Kidney tubule cell (primary cell): ENCODE measurements at regions not wholly inside any gene's neighbourhood (a gene's known extent, or its start where the extent isn't known, plus 50 kb on each side); places are given as distances from the start of the nearest gene placed in this dataset.
"Not testable (repeated sequence)": the region's sequence is repeated elsewhere in the genome, so short reads cannot be mapped to it uniquely, and the experiment has no call there.

Source experiments
- DNase-seq: peaks from one replicate; pipeline ENCODE4 v3.0.0-alpha.2; 2018; ENCODE audit warnings: low spot score

GRCh38 chr1:187721216-187721615 lies 892.5 kb downstream of the PLA2G4A start:
- DNase-seq: no peak

GRCh38 chr1:187725216-187725615 lies 896.5 kb downstream of the PLA2G4A start:
- no peak for DNase-seq

DNA sequence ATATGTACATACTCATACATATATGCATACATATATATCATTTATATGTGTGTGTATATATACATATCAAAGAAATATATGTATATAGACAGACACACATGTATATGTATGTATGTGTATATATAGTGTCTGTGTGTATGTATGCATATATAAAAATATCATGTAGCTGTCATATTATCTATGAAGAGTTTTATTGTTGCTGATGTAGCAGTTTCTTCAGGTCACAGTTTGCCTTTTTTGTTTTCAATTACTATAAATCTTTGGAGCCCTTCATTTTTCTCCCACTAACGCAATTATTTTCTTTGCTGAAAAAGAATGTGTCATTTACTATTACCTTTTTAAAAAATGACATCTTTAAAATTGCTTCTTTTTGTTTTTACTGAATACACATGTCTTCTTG lies 904.5 kb downstream of the PLA2G4A start:
- DNase-seq: no peak

- no peak for DNase-seq
These were observed 905.7 kb downstream of the PLA2G4A start for GRCh38 chr1:187734427-187734826.

DNA sequence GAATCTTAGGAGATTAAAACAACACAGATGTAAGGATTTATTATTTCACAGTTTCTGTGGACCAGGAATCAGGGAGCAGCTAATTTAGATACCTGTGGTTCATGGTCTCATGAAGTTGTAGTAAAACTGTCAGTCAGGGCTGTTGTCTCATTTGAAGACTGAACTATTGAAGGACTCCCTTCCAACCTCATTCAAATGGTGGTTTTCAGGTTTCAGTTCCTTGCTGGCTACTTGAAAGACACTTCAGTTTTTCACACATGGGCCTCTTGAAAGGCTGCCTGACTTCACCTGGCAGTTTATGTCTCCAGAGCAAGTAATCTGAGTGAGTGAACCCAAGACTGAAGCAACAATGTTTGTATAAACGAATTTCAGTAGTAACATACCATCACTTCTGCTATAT lies 915.9 kb downstream of the PLA2G4A start:
- DNase-seq: no peak

DNA sequence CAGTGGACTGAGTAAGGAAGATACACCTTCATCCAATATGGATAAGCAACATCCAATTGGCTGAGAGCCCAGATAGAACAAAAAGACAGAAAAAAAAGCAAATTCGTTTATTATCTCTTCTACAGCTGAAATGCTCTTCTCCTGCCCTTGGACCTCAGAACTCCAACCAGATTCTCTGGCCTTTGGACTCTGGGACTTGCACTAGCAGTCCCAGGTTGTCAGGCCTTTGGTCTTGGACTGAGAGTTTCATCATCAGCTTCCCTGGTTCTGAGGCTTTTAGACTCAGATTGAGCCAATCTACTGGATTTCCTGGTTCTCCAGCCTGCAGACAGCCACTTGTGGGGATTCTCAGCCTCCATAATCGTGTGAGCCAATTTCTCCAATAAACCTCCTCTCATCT lies 926.8 kb downstream of the PLA2G4A start:
- DNase-seq: no peak

DNA sequence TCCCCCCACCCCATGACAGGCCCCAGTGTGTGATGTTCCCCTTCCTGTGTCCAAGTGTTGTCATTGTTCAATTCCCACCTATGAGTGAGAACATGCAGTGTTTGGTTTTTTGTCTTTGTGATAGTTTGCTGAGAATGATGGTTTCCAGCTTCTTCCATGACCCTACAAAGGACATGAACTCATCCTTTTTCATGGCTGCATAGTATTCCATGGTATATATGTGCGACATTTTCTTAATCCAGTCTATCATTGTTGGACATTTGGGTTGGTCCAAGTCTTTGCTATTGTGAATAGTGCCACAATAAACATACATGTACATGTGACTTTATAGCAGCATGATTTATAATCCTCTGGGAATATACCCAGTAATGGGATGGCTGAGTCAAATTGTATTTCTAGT lies 927.9 kb downstream of the PLA2G4A start:
- DNase-seq: not testable (repeated sequence)

- no peak for DNase-seq
These were observed 931.1 kb downstream of the PLA2G4A start for GRCh38 chr1:187759825-187760333.

DNA sequence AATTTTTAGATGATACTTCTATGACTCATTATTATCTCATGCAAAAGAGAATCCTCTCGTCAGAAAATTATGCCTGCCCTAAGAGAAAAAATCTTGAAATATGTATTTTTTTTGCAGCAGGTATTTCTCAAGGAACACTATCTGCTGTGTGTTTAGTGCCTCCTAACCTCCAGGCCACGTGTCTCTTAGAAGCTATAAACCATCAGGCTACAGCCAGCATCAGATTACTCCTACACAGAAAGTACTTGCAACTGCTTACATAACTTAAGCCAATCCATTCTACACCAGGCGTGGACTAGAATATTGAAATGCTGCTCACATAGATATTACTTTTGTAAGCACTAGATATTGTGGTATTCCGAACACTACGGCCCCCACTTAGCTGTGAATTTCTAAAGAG lies 933.4 kb downstream of the PLA2G4A start:
- no peak for DNase-seq

- DNase-seq: no peak
These were observed 934.7 kb downstream of the PLA2G4A start for GRCh38 chr1:187763465-187763864.

GRCh38 chr1:187763976-187764375 lies 935.2 kb downstream of the PLA2G4A start:
- no peak for DNase-seq

- no peak for DNase-seq
These were observed 942.6 kb downstream of the PLA2G4A start for GRCh38 chr1:187771396-187771795.

DNA sequence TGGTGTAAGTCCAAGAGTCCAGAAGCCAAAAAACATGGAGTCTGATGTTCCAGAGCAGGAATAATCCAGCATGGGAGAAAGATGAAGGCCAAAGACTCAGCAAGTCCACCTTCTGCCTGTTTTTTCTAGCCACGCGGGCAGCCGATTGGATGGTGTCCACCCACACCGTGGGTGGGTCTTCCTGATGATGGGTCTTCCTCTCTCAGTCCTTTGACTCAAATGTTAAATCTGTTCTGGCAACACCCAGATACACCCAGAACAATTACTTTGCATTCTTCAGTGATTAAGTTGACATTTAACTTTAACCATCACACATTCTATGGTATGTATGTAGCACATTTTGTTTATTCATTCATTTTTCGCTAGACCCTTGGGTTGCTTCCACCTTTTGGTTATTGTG lies 944.4 kb downstream of the PLA2G4A start:
- DNase-seq: no peak

GRCh38 chr1:187787736-187788135 lies 959.0 kb downstream of the PLA2G4A start:
- no peak for DNase-seq

DNA sequence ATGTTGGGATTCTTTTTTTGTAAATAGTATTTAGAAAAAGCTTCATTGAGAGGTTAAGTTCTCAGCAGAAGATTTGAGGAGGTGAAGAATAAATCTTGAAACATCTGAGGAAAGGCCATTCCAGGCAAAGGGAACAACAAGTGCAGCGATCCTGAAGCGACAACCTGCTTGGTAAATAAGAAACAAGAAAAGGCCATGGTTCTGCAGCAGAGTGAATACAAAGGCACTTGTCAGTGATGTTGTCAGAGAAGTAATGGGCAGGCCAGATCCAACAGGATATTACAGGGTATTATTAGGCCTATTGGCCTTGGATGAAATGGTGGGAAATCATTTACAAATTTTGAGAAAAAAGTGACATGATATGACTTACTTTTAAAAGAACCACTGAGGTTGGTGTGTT lies 960.0 kb downstream of the PLA2G4A start:
- DNase-seq: no peak

DNA sequence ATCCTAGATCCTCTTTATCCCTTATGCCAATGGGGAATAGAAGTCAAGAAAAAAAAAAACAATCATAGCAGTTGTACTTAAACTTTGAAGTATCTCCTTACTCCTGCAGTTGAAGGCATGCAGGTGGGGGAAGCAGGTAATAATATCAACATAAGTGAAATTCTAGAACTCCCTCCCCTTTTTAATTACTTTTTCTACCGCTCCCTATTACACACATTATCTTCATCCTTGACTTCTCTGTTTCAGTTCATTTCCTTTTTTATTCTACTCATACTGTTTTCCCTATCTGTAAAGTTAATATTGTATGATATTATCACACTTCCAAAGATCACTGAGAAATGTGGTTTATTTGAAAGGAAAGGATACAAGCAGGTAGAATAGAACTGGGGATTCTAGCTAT lies 962.0 kb downstream of the PLA2G4A start:
- no peak for DNase-seq

DNA sequence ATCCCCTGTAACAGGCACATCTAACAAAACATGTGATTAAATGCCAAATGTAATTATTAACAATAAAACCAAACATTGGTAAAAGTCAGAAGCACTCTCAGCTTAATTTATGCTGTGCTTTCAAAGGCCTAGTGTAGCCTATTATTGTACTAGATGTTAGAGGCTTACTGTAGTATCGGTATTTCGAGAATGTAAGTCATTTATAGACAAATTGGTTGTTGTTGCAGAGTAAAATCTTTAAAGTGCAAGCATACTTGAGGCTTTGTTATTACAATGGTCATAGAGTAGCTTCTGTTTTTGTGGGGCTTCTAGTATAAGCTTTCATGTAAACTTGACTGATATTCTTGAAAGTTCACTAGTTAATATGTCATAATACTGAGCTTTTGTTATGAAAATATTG lies 965.8 kb downstream of the PLA2G4A start:
- DNase-seq: no peak

DNA sequence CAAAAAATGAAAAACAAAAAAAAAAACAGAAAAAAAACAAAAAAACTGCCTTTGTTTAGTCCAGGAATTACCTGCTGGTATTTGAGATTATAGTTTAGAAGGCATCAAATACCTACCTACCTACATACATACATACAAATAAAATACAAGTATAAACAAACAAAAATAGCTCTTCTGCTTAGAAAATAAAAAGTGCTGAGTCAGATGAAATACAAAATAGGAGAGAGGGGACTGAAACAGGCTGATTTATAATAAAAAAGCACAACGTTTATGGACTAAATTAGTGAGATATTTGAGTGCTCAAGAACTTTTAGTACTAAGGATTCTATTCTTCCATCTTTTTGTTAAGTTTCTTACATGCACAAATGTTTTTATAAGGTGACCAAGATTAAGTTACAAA lies 980.8 kb downstream of the PLA2G4A start:
- no peak for DNase-seq

GRCh38 chr1:187816646-187817045 lies 987.9 kb downstream of the PLA2G4A start:
- no peak for DNase-seq

DNA sequence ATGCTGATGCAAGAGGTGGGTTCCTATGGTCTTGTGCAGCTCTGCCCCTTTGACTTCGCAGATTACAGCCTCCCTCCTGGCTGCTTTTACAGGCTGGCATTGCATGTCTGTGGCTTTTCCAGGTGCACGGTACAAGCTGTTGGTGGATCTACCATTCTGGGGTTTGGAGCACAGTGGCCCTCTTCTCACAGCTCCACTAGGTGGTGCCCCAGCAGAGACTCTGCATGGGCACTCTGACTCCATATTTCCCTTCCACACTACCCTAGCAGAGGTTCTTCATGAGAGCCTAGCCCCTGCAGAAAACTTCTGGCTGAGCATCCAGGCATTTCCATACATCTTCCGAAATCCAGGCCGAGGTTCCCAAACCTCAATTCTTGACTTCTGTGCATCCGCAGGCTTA lies 989.0 kb downstream of the PLA2G4A start:
- DNase-seq: no peak

GRCh38 chr1:187819086-187819485 lies 990.3 kb downstream of the PLA2G4A start:
- DNase-seq: no peak

GRCh38 chr1:187836557-187836956 lies 1007.8 kb downstream of the PLA2G4A start:
- no peak for DNase-seq

GRCh38 chr1:187837787-187838186 lies 1009.0 kb downstream of the PLA2G4A start:
- DNase-seq: no peak

- no peak for DNase-seq
These were observed 1009.9 kb downstream of the PLA2G4A start for GRCh38 chr1:187838335-187839293.
